CD4-positive, alpha-beta T cell treated with Interleukin-4 for 4 hours (primary cell): ENCODE measurements at regions not wholly inside any gene's neighbourhood (a gene's known extent, or its start where the extent isn't known, plus 50 kb on each side); places are given as distances from the start of the nearest gene placed in this dataset.
"Not testable (repeated sequence)": the region's sequence is repeated elsewhere in the genome, so short reads cannot be mapped to it uniquely, and the experiment has no call there.

ENCODE experiments used
- DNase-seq: peaks from one replicate; pipeline ENCODE4 v3.0.0-alpha.2; 2020

GRCh38 chr21:28332796-28333195 lies 659.9 kb downstream of the LTN1 start:
- DNase-seq = no peak

- no peak for DNase-seq
Observed at GRCh38 chr21:28325618-28326017, 667.1 kb downstream of the LTN1 start.

GRCh38 chr21:28324690-28325089 lies 668.0 kb downstream of the LTN1 start:
- no peak for DNase-seq

GRCh38 chr21:28317177-28317950 lies 675.3 kb downstream of the LTN1 start:
- DNase-seq = no peak

- DNase-seq = no peak
Observed at GRCh38 chr21:28311411-28312190, 681.1 kb downstream of the LTN1 start.

GRCh38 chr21:28310711-28311110 lies 682.0 kb downstream of the LTN1 start:
- DNase-seq = no peak

GRCh38 chr21:28310171-28310685 lies 682.4 kb downstream of the LTN1 start:
- no peak for DNase-seq

- DNase-seq = no peak
Observed at GRCh38 chr21:28309596-28309995, 683.1 kb downstream of the LTN1 start.

- DNase-seq = no peak
Observed at GRCh38 chr21:28308516-28308915, 684.2 kb downstream of the LTN1 start.

GRCh38 chr21:28299946-28300345 lies 692.7 kb downstream of the LTN1 start:
- no peak for DNase-seq

- no peak for DNase-seq
Observed at GRCh38 chr21:28298251-28298672, 694.4 kb downstream of the LTN1 start.

GRCh38 chr21:28294051-28294450 lies 698.6 kb downstream of the LTN1 start:
- DNase-seq = no peak

- DNase-seq = no peak
Observed at GRCh38 chr21:28283641-28284490, 708.8 kb downstream of the LTN1 start.

- no peak for DNase-seq
Observed at GRCh38 chr21:28282833-28283232, 709.8 kb downstream of the LTN1 start.

GRCh38 chr21:28281357-28281756 lies 711.3 kb downstream of the LTN1 start:
- not testable (repeated sequence) for DNase-seq

- DNase-seq = no peak
Observed at GRCh38 chr21:28280611-28281010, 712.1 kb downstream of the LTN1 start.

GRCh38 chr21:28277324-28277723 lies 715.4 kb downstream of the LTN1 start:
- no peak for DNase-seq

GRCh38 chr21:28272272-28272992 lies 720.2 kb downstream of the LTN1 start:
- no peak for DNase-seq

- DNase-seq = no peak
Observed at GRCh38 chr21:28269173-28269572, 723.5 kb downstream of the LTN1 start.

- DNase-seq = no peak
Observed at GRCh38 chr21:28268685-28269084, 724.0 kb downstream of the LTN1 start.

GRCh38 chr21:28267449-28267848 lies 725.2 kb downstream of the LTN1 start:
- DNase-seq = no peak

- DNase-seq = no peak
Observed at GRCh38 chr21:28266061-28266460, 726.6 kb downstream of the LTN1 start.
